GM23248 (cell line): ENCODE measurements at regions not wholly inside any gene's neighbourhood (a gene's known extent, or its start where the extent isn't known, plus 50 kb on each side); places are given as distances from the start of the nearest gene placed in this dataset.

Experiments used
- EZH2 ChIP-seq: fragments of 200-600 bp; sonication (generic); IDR thresholded peaks from 2 replicates; pipeline ENCODE4 v1.6.1; 2018; ENCODE audit warnings: antibody characterized with exemption, mild to moderate bottlenecking; ENCODE audit not compliant: insufficient read depth, poor library complexity, severe bottlenecking
- EZH2phosphoT487 ChIP-seq: fragments of 200-600 bp; sonication (generic); IDR thresholded peaks from 2 replicates; pipeline ENCODE4 v1.6.1; 2018; ENCODE audit warnings: antibody characterized with exemption, moderate library complexity, mild to moderate bottlenecking, low read depth; ENCODE audit not compliant: insufficient read depth

DNA sequence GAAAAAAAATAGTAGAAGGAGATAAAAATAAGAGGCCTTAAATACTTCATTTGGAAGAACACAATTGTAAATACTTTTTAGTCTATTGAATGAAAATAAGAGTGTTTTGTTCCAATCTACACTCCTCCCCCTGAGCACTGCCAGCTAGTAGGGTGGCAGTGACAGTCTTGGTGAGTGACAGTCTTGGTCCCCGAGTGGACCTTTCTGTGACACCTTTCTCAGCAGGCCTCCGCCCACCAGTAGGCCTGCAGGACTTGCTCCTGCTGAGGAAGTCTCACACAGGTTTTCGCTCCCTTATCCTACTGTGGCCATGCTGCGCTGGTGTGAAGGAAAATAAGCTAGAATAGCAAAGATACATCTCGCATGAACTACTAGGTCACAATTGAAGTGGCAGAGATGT is 666.8 kb downstream of the NR4A2 start:
- TF ChIP-seq EZH2phosphoT487 (no peak), EZH2 (no peak)
